Endothelial cell of umbilical vein (primary cell): ENCODE measurements at regions not wholly inside any gene's neighbourhood (a gene's known extent, or its start where the extent isn't known, plus 50 kb on each side); places are given as distances from the start of the nearest gene placed in this dataset.

Source experiments
- CTCF ChIP-seq, 2 donors: IDR thresholded peaks; 1 replicate in 1 of 2; 2 replicates in 1 of 2; pipeline ENCODE4 v1.5.1; 2011; ENCODE audit warnings: low read length in 2 of 2, mild to moderate bottlenecking in 2 of 2, moderate library complexity in 2 of 2, control low read depth in 1 of 2, inconsistent platforms in 1 of 2, low read depth in 1 of 2; ENCODE audit not compliant: insufficient read depth in 1 of 2; ENCODE audit errors: extremely low read depth in 1 of 2
- EZH2 ChIP-seq: IDR thresholded peaks from 2 replicates; pipeline ENCODE4 v1.6.1; 2012; ENCODE audit warnings: borderline replicate concordance, low read depth, mild to moderate bottlenecking, moderate library complexity, low read length, inconsistent platforms; ENCODE audit not compliant: severe bottlenecking
- POLR2A ChIP-seq: IDR thresholded peaks from 2 replicates; pipeline ENCODE4 v1.6.1; 2012; ENCODE audit warnings: low read depth, mild to moderate bottlenecking, control low read depth, low read length
- POLR2AphosphoS5 ChIP-seq: IDR thresholded peaks from 2 replicates; pipeline ENCODE4 v1.6.1; 2012; ENCODE audit warnings: low read depth, mild to moderate bottlenecking, control low read depth, low read length, moderate library complexity; ENCODE audit not compliant: insufficient read depth

GRCh38 chr1:235017719-235018118 lies 110.9 kb downstream of the TOMM20 start:
- TF ChIP-seq POLR2A (no peak), CTCF (IDR thresholded peaks at IDR 0.05; ENCODE audit: extremely low read depth in 1 of 2, insufficient read depth in 1 of 2, low read depth in 1 of 2, low read length in 2 of 2) (no peak), POLR2AphosphoS5 (no peak), EZH2 (no peak)
